HL-60 (cell line): ENCODE measurements at regions not wholly inside any gene's neighbourhood (a gene's known extent, or its start where the extent isn't known, plus 50 kb on each side); places are given as distances from the start of the nearest gene placed in this dataset.

Source experiments
- DNase-seq, 2 experiments: peaks; one replicate each; pipeline ENCODE4 v3.0.0-alpha.2; 2010 to 2020; ENCODE audit warnings: low read depth in 1 of 2, low spot score in 1 of 2
- H3K27ac ChIP-seq: fragments of 250-450 bp; sonication (Bioruptor Pico); replicated peaks from 2 replicates; pipeline ENCODE4 v1.5.1; 2020; ENCODE audit warnings: mild to moderate bottlenecking, moderate library complexity
- H3K27me3 ChIP-seq: fragments of 250-450 bp; sonication (Bioruptor Pico); 2 replicates; pipeline ENCODE4 v1.5.1; 2021; ENCODE audit warnings: mild to moderate bottlenecking, moderate library complexity; ENCODE audit not compliant: insufficient read depth, poor library complexity, severe bottlenecking
- H3K4me3 ChIP-seq: replicated peaks from 2 replicates; pipeline ENCODE4 v1.5.1; 2011; ENCODE audit warnings: mild to moderate bottlenecking, control low read depth, low read length; ENCODE audit not compliant: insufficient read depth
- CTCF ChIP-seq: IDR thresholded peaks from one replicate; pipeline ENCODE4 v1.5.1; 2011; ENCODE audit warnings: low read length, control low read depth, inconsistent platforms; ENCODE audit not compliant: insufficient read depth
- GABPA ChIP-seq: IDR thresholded peaks from 2 replicates; pipeline ENCODE4 v1.6.1; 2012; ENCODE audit warnings: low read depth
- POLR2AphosphoS5 ChIP-seq: IDR thresholded peaks from 2 replicates; pipeline ENCODE4 v1.6.1; 2012; ENCODE audit warnings: low read depth
- REST ChIP-seq: IDR thresholded peaks from 2 replicates; pipeline ENCODE4 v1.6.1; 2012; ENCODE audit warnings: low read depth; ENCODE audit not compliant: insufficient replicate concordance
- SPI1 ChIP-seq: IDR thresholded peaks from 2 replicates; pipeline ENCODE4 v1.6.1; 2012; ENCODE audit warnings: low read depth, mild to moderate bottlenecking, borderline replicate concordance

GRCh38 chr7:49125246-49125645, 200.9 kb downstream of the CDC14C start:
- DNase-seq = no peak
- Histone ChIP-seq H3K27me3 (no peaks in the 10 kb centered on the region), H3K4me3 (no peak overlapping the region), H3K27ac (no peak overlapping the region)
- TF ChIP-seq REST = no peak
- TF ChIP-seq GABPA = no peak
- TF ChIP-seq CTCF = no peak

GRCh38 chr7:49127359-49127913, 203.1 kb downstream of the CDC14C start:
- DNase-seq = no peak
- no peaks in the 10 kb centered on the region for H3K27me3 ChIP-seq
- H3K27ac ChIP-seq = no peak overlapping the region
- no peak overlapping the region for H3K4me3 ChIP-seq
- TF ChIP-seq REST (no peak), POLR2AphosphoS5 (no peak), SPI1 (no peak), GABPA (no peak), CTCF (no peak)

GRCh38 chr7:49137978-49138377, 213.6 kb downstream of the CDC14C start:
- DNase-seq = no peak
- TF ChIP-seq POLR2AphosphoS5 (no peak), SPI1 (no peak), GABPA (no peak), CTCF (no peak), REST (no peak)
- no peaks in the 10 kb centered on the region for H3K27me3 ChIP-seq

More at GRCh38 chr7:49137978-49138377, 213.6 kb downstream of the CDC14C start:
- H3K27ac ChIP-seq = no peak overlapping the region
- H3K4me3 ChIP-seq = no peak overlapping the region
